Testis (tissue), 2 donors: ENCODE measurements at regions not wholly inside any gene's neighbourhood (a gene's known extent, or its start where the extent isn't known, plus 50 kb on each side); places are given as distances from the start of the nearest gene placed in this dataset.
A peak's percentile ranks its signal among the peaks of the same experiment; 100 is the strongest.

Experiments used
- DNase-seq: peaks from one replicate; pipeline ENCODE4 v3.0.0-alpha.2; 2019
- H3K27ac ChIP-seq, 2 donors: fragments of 200-600 bp; sonication (generic); one replicate each; pipeline ENCODE4 v1.5.1; 2019
- H3K27me3 ChIP-seq: fragments of 200-600 bp; sonication (generic); one replicate; pipeline ENCODE4 v1.5.1; 2019
- H3K36me3 ChIP-seq: fragments of 200-600 bp; sonication (generic); one replicate; pipeline ENCODE4 v1.5.1; 2017; ENCODE audit warnings: low read depth; ENCODE audit errors: missing control alignments
- H3K4me1 ChIP-seq: fragments of 200-600 bp; sonication (generic); one replicate; pipeline ENCODE4 v1.5.1; 2019
- H3K4me3 ChIP-seq, 2 donors: fragments of 200-600 bp; sonication (generic); one replicate each; pipeline ENCODE4 v1.5.1; 2017 to 2019
- H3K9me3 ChIP-seq: fragments of 200-600 bp; sonication (generic); one replicate; pipeline ENCODE4 v1.5.1; 2017
- CTCF ChIP-seq, 3 experiments: fragments of 450-650 bp in 2 of 3; fragments of 200-600 bp in 1 of 3; sonication (generic) in 1 of 3; IDR thresholded peaks; one replicate each; pipeline ENCODE4 v1.5.1; 2016 to 2019; ENCODE audit warnings: antibody characterized with exemption in 3 of 3, mild to moderate bottlenecking in 2 of 3, moderate library complexity in 1 of 3
- POLR2A ChIP-seq: fragments of 450-650 bp; IDR thresholded peaks from one replicate; pipeline ENCODE4 v1.6.1; 2017; ENCODE audit warnings: antibody characterized with exemption, mild to moderate bottlenecking, moderate library complexity
- WGBS, 2 donors: methylation state at CpG; one replicate each; pipeline ENCODE4 v1.1.5; 2018; 5-methylcytosine and 5-hydroxymethylcytosine counted together
- intact Hi-C: fragments of 100-400 bp; cut with DNase I; formaldehyde crosslinking; loops from one replicate; pipeline ENCODE4 v1.15.1; 2023; ENCODE audit warnings: low total_unique reads

- no peak overlapping the region for H3K4me3 ChIP-seq
- H3K27me3 ChIP-seq, result no peaks in the 10 kb centered on the region
- TF ChIP-seq CTCF (IDR thresholded peaks at IDR 0.05) (no peak), POLR2A (no peak)
- no peak overlapping the region for H3K27ac ChIP-seq
- no peaks in the 10 kb centered on the region for H3K4me1 ChIP-seq
- intact Hi-C loops, result no loop called here
- WGBS, 2 donors, result 64 to 65% methylated on average over 18 of the region's 18 CpGs
- H3K36me3 ChIP-seq, result no peaks in the 10 kb centered on the region
- no peak for DNase-seq
- no peaks in the 10 kb centered on the region for H3K9me3 ChIP-seq
Observed at GRCh38 chr16:9481747-9482730, 390.6 kb downstream of the HAPSTR1 start.

DNA sequence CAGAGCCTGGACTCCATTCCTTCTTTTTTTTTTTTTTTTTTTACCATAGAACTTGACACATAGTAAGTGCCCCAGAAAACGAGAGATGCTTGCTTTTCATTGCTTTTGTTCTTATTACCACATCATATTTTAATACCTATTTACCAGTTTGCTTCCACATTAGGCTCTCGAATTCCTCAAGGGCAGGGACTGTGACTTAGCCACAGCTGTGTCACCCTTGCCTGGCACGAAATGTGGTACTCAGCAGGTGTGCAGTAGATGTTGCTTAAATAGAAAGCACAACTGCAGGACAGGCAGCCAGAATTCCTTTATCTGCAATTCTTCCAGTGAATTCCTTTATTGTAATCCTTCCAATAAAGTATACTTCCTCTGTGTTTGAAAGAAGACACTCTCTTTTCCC is 393.0 kb downstream of the HAPSTR1 start:
- 65 to 66% methylated on average over 3 of the region's 3 CpGs for WGBS, 2 donors
- Histone ChIP-seq H3K4me3 (no peak overlapping the region), H3K27ac (no peak overlapping the region)

DNA sequence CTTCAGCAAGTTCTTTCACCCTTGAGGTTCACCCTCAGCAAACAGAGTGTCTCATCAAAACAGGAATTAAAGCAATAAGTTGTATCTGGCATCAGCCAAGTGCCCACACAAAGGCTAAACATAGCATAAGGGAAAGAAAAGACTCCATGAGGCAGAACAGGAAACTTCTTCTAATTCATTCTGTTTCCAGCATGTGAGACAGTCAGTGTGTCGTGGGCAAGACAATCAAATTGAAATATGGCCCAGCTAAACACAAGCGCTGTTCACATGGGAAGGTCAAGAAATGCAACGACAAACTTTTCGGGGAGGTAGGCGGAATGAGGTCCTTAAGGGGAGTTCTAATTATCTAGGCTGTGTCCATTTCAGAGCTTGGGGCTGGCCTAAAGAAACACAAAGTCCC is 393.4 kb downstream of the HAPSTR1 start:
- intact Hi-C loops, result no loop called here

More for the DNA sequence above, 393.0 kb downstream of the HAPSTR1 start:
- intact Hi-C loops, result no loop called here
- no peaks in the 10 kb centered on the region for H3K36me3 ChIP-seq
- TF ChIP-seq POLR2A (no peak), CTCF (IDR thresholded peaks at IDR 0.05) (no peak)
- H3K9me3 ChIP-seq, result no peaks in the 10 kb centered on the region
- H3K27me3 ChIP-seq, result no peaks in the 10 kb centered on the region
- no peaks in the 10 kb centered on the region for H3K4me1 ChIP-seq
- DNase-seq, result no peak

GRCh38 chr16:9489835-9490467 is 398.5 kb downstream of the HAPSTR1 start:
- no peaks in the 10 kb centered on the region for H3K27me3 ChIP-seq
- no peaks in the 10 kb centered on the region for H3K4me1 ChIP-seq
- TF ChIP-seq POLR2A (no peak), CTCF (IDR thresholded peaks at IDR 0.05) (no peak)
- peak overlapping the region in 1 of 2 donors; percentile 30 for H3K27ac ChIP-seq
- intact Hi-C loops, result no loop called here
- DNase-seq, result peak; percentile 67
- H3K36me3 ChIP-seq, result no peaks in the 10 kb centered on the region
- H3K4me3 ChIP-seq, result no peak overlapping the region
- 20 to 42% methylated on average over 10 of the region's 10 CpGs for WGBS, 2 donors
- no peaks in the 10 kb centered on the region for H3K9me3 ChIP-seq

More for the DNA sequence above, 393.4 kb downstream of the HAPSTR1 start:
- H3K9me3 ChIP-seq, result no peaks in the 10 kb centered on the region
- no peak for TF ChIP-seq CTCF (IDR thresholded peaks at IDR 0.05)
- TF ChIP-seq POLR2A, result no peak
- no peaks in the 10 kb centered on the region for H3K36me3 ChIP-seq
- H3K27me3 ChIP-seq, result no peaks in the 10 kb centered on the region
- WGBS, 2 donors, result 45 to 55% methylated on average over 5 of the region's 5 CpGs
- no peak overlapping the region for H3K4me3 ChIP-seq
- H3K4me1 ChIP-seq, result no peaks in the 10 kb centered on the region
- DNase-seq, result no peak
- no peak overlapping the region for H3K27ac ChIP-seq
